Esophagus muscularis mucosa (tissue), 3 donors: ENCODE measurements at regions not wholly inside any gene's neighbourhood (a gene's known extent, or its start where the extent isn't known, plus 50 kb on each side); places are given as distances from the start of the nearest gene placed in this dataset.

Experiments
- POLR2A ChIP-seq: fragments of 450-650 bp; IDR thresholded peaks from one replicate; pipeline ENCODE4 v1.6.1; 2017; ENCODE audit warnings: antibody characterized with exemption, moderate library complexity, mild to moderate bottlenecking, low read depth
- TF ChIP-seq, protein P1 (sequence below), 3 experiments: fragments of 200-600 bp in 2 of 3; fragments of 450-650 bp in 1 of 3; sonication (generic) in 2 of 3; IDR thresholded peaks; one replicate each; pipeline ENCODE4 v1.5.1; 2017 to 2019; ENCODE audit warnings: antibody characterized with exemption in 3 of 3, mild to moderate bottlenecking in 2 of 3, moderate library complexity in 1 of 3

DNA sequence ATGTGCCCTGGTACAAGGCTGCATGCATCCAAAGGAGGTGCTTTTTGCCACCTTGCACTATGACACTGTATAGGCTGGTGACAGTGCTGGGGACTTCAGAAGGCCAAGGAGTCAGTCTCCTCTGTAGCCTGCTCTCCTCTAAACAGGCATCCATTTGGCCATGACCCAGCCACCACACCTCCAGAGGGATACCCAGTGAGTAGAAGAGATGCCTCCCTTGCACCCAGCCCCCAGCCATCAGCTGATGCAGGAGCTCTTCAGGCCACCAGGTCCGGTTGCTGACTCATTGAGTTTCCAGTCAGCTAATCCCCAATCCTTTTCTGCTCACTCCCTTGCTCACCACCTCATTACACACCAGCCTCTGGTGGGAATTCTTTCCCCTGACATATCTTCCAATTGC is 99.8 kb downstream of the PJA1 start:
- TF ChIP-seq, protein P1, sequence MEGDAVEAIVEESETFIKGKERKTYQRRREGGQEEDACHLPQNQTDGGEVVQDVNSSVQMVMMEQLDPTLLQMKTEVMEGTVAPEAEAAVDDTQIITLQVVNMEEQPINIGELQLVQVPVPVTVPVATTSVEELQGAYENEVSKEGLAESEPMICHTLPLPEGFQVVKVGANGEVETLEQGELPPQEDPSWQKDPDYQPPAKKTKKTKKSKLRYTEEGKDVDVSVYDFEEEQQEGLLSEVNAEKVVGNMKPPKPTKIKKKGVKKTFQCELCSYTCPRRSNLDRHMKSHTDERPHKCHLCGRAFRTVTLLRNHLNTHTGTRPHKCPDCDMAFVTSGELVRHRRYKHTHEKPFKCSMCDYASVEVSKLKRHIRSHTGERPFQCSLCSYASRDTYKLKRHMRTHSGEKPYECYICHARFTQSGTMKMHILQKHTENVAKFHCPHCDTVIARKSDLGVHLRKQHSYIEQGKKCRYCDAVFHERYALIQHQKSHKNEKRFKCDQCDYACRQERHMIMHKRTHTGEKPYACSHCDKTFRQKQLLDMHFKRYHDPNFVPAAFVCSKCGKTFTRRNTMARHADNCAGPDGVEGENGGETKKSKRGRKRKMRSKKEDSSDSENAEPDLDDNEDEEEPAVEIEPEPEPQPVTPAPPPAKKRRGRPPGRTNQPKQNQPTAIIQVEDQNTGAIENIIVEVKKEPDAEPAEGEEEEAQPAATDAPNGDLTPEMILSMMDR (IDR thresholded peaks at IDR 0.05): no peak
- no peak for TF ChIP-seq POLR2A
